Ovary (tissue), 7 donors: ENCODE measurements at regions not wholly inside any gene's neighbourhood (a gene's known extent, or its start where the extent isn't known, plus 50 kb on each side); places are given as distances from the start of the nearest gene placed in this dataset.

ENCODE experiments used
- DNase-seq, 5 donors: peaks; one replicate each; pipeline ENCODE4 v3.0.0-alpha.2; 2019 to 2020
- H3K27ac ChIP-seq, 2 donors: fragments of 200-600 bp; one replicate each; pipeline versions ENCODE4 v1.5.1 to v1.8.0; 2019 to 2022
- H3K27me3 ChIP-seq: fragments of 200-600 bp; one replicate; pipeline ENCODE4 v1.8.0; 2022
- H3K36me3 ChIP-seq: fragments of 200-600 bp; sonication (generic); one replicate; pipeline ENCODE4 v1.5.1; 2019
- H3K4me1 ChIP-seq: one replicate; pipeline ENCODE4 v1.8.1; 2013; ENCODE audit warnings: mild to moderate bottlenecking, moderate library complexity; ENCODE audit not compliant: insufficient read depth
- H3K4me3 ChIP-seq: fragments of 200-600 bp; sonication (generic); one replicate; pipeline ENCODE4 v1.5.1; 2017
- H3K9me3 ChIP-seq, 2 donors: fragments of 200-600 bp in 1 of 2; sonication (generic) in 1 of 2; one replicate each; pipeline versions ENCODE4 v1.5.1 to v1.8.1; 2013 to 2019; ENCODE audit warnings: mild to moderate bottlenecking in 1 of 2, moderate library complexity in 1 of 2
- EP300 ChIP-seq: sonication (generic); formaldehyde crosslinking; IDR thresholded peaks from one replicate; pipeline ENCODE4 v1.6.1; 2017; ENCODE audit warnings: antibody characterized with exemption
- POLR2A ChIP-seq: fragments of 450-650 bp; IDR thresholded peaks from one replicate; pipeline ENCODE4 v1.6.1; 2017; ENCODE audit warnings: antibody characterized with exemption, mild to moderate bottlenecking, moderate library complexity
- WGBS, 3 donors: extraction: QIAGEN DNeasy Blood & Tissue Kit in 1 of 3; methylation state at CpG; one replicate each; pipeline versions ENCODE4 v1.1.5 to v1.1.7; 2013 to 2017; 5-methylcytosine and 5-hydroxymethylcytosine counted together
- intact Hi-C, 4 donors: fragments of 100-400 bp; cut with DNase I; formaldehyde crosslinking; loops; one replicate each; pipeline versions ENCODE4 v1.11.0 to v1.15.1; 2022 to 2023
- TF ChIP-seq, protein P1 (sequence below), 3 donors: fragments of 450-650 bp in 2 of 3; fragments of 200-600 bp in 1 of 3; IDR thresholded peaks; one replicate each; pipeline versions ENCODE4 v1.5.1 to v1.8.0; 2016 to 2022; ENCODE audit warnings: antibody characterized with exemption in 3 of 3, mild to moderate bottlenecking in 1 of 3
- donor health status: DM: no; HTN: no; CAD: no; lungs with moderate emphysema.
- donor health status: DM: no; HTN: no; CAD: no.
- donor health status: Bipolar disorder and iron deficiency.
- donor health status: DM: no; HTN: no; CAD: no.
- donor health status: DM: yes; HTN: yes; CAD: no.

DNA sequence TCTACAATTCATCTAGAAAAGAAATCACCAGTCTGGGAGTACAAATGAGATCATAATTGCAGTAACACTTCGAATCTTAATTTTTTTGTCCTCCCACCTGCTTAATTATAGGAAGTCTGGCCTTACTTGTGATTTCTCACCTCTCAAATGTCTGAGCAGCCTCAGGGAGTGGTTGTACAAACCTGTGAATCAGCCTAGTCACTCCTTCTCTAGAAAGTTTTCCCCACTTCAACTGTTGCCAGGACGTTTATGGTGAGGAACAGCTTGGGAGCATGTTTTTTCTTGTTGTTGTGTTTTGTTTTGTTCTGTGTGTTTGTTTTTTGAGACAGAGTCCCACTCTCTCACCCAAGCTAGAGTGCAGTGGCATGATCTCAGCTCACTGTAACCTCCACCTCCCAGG is 50.3 kb upstream of the CLDN10 start:
- DNase-seq = no peak
- Histone ChIP-seq H3K4me1 (no peaks in the 10 kb centered on the region), H3K9me3 (no peaks in the 10 kb centered on the region), H3K27ac (no peak overlapping the region), H3K27me3 (no peaks in the 10 kb centered on the region), H3K4me3 (no peak overlapping the region), H3K36me3 (no peaks in the 10 kb centered on the region)
- intact Hi-C loops = no loop called here
- WGBS, 3 donors = 73 to 81% (median 81%) methylated on average over 2 of the region's 2 CpGs
- TF ChIP-seq EP300 (no peak), POLR2A (no peak)
- TF ChIP-seq, protein P1, sequence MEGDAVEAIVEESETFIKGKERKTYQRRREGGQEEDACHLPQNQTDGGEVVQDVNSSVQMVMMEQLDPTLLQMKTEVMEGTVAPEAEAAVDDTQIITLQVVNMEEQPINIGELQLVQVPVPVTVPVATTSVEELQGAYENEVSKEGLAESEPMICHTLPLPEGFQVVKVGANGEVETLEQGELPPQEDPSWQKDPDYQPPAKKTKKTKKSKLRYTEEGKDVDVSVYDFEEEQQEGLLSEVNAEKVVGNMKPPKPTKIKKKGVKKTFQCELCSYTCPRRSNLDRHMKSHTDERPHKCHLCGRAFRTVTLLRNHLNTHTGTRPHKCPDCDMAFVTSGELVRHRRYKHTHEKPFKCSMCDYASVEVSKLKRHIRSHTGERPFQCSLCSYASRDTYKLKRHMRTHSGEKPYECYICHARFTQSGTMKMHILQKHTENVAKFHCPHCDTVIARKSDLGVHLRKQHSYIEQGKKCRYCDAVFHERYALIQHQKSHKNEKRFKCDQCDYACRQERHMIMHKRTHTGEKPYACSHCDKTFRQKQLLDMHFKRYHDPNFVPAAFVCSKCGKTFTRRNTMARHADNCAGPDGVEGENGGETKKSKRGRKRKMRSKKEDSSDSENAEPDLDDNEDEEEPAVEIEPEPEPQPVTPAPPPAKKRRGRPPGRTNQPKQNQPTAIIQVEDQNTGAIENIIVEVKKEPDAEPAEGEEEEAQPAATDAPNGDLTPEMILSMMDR (IDR thresholded peaks at IDR 0.05) = no peak
